Endodermal cell (in vitro differentiated cells): ENCODE measurements at regions not wholly inside any gene's neighbourhood (a gene's known extent, or its start where the extent isn't known, plus 50 kb on each side); places are given as distances from the start of the nearest gene placed in this dataset.

ENCODE experiments used
- DNase-seq: peaks from one replicate; pipeline ENCODE4 v3.0.0-alpha.2; 2017
- H3K27ac ChIP-seq: 2 replicates; pipeline ENCODE4 v1.5.1; 2013; ENCODE audit warnings: mild to moderate bottlenecking, low read depth, low read length, moderate library complexity
- H3K27me3 ChIP-seq: 2 replicates; pipeline ENCODE4 v1.6.1; 2013; ENCODE audit warnings: mild to moderate bottlenecking, low read length, moderate library complexity; ENCODE audit not compliant: insufficient read depth, control insufficient read depth, poor library complexity, severe bottlenecking
- H3K36me3 ChIP-seq: 2 replicates; pipeline ENCODE4 v1.7.0; 2013; ENCODE audit warnings: mild to moderate bottlenecking, low read length, moderate library complexity; ENCODE audit not compliant: control insufficient read depth, insufficient read depth
- H3K4me1 ChIP-seq: one replicate; pipeline ENCODE4 v1.7.0; 2013; ENCODE audit warnings: low read length; ENCODE audit not compliant: control insufficient read depth, insufficient read depth
- H3K4me3 ChIP-seq: 2 replicates; pipeline ENCODE4 v1.5.1; 2013; ENCODE audit warnings: mild to moderate bottlenecking, low read length, moderate library complexity
- H3K9ac ChIP-seq: 2 replicates; pipeline ENCODE4 v1.6.1; 2013; ENCODE audit warnings: mild to moderate bottlenecking, low read length, moderate library complexity; ENCODE audit not compliant: poor library complexity, severe bottlenecking; ENCODE audit errors: extremely low read depth
- H3K9me3 ChIP-seq: 2 replicates; pipeline ENCODE4 v1.6.1; 2013; ENCODE audit warnings: mild to moderate bottlenecking, low read length, moderate library complexity; ENCODE audit not compliant: control insufficient read depth
- H3K27ac Mint-ChIP-seq: 2 replicates; pipeline ENCODE4 v1.8.0; 2020; ENCODE audit warnings: mixed read lengths
- H3K27me3 Mint-ChIP-seq: 2 replicates; pipeline ENCODE4 v1.8.0; 2021; ENCODE audit warnings: mild to moderate bottlenecking, mixed read lengths; ENCODE audit not compliant: insufficient read depth
- H3K36me3 Mint-ChIP-seq: 2 replicates; pipeline ENCODE4 v1.8.0; 2020; ENCODE audit warnings: low read depth, mixed read lengths
- H3K4me1 Mint-ChIP-seq: 2 replicates; pipeline ENCODE4 v1.8.0; 2020; ENCODE audit warnings: mixed read lengths
- H3K4me3 Mint-ChIP-seq: 2 replicates; pipeline ENCODE4 v1.8.0; 2020; ENCODE audit warnings: mild to moderate bottlenecking, moderate library complexity, mixed read lengths
- H3K9me3 Mint-ChIP-seq: 2 replicates; pipeline ENCODE4 v1.8.0; 2020; ENCODE audit warnings: mild to moderate bottlenecking, mixed read lengths
- WGBS, 2 experiments: methylation state at CpG; one replicate each; pipeline versions ENCODE4 v1.1.5 to v1.1.7; 2013; ENCODE audit warnings: missing lambda C conversion rate in 2 of 2, mixed read lengths in 1 of 2; ENCODE audit not compliant: insufficient coverage in 1 of 2, insufficient read length in 1 of 2; 5-methylcytosine and 5-hydroxymethylcytosine counted together
- TF ChIP-seq, protein P1 (sequence below): fragments of 200-600 bp; sonication (generic); conservative IDR thresholded peaks from 2 replicates; pipeline ENCODE4 v1.5.0; 2021; ENCODE audit warnings: antibody characterized with exemption, mild to moderate bottlenecking

GRCh38 chr10:109178591-109178990 lies 744.7 kb downstream of the XPNPEP1 start:
- Histone ChIP-seq H3K27me3 (no peaks in the 10 kb centered on the region), H3K36me3 (no peaks in the 10 kb centered on the region), H3K9ac (no peak overlapping the region), H3K4me3 (no peak overlapping the region), H3K27ac (no peak overlapping the region), H3K9me3 (peaks cover 54% of the 10 kb centered on the region), H3K4me1 (no peaks in the 10 kb centered on the region)
- no peaks in the 10 kb centered on the region for H3K36me3 Mint-ChIP-seq
- H3K4me3 Mint-ChIP-seq = no peak overlapping the region
- H3K27me3 Mint-ChIP-seq = no peaks in the 10 kb centered on the region
- DNase-seq = no peak
- 88% methylated on average over 1 of the region's 1 CpG; no CpG with 5 or more reads in 1 of the 2 experiments for WGBS, 2 experiments
- TF ChIP-seq, protein P1, sequence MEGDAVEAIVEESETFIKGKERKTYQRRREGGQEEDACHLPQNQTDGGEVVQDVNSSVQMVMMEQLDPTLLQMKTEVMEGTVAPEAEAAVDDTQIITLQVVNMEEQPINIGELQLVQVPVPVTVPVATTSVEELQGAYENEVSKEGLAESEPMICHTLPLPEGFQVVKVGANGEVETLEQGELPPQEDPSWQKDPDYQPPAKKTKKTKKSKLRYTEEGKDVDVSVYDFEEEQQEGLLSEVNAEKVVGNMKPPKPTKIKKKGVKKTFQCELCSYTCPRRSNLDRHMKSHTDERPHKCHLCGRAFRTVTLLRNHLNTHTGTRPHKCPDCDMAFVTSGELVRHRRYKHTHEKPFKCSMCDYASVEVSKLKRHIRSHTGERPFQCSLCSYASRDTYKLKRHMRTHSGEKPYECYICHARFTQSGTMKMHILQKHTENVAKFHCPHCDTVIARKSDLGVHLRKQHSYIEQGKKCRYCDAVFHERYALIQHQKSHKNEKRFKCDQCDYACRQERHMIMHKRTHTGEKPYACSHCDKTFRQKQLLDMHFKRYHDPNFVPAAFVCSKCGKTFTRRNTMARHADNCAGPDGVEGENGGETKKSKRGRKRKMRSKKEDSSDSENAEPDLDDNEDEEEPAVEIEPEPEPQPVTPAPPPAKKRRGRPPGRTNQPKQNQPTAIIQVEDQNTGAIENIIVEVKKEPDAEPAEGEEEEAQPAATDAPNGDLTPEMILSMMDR = no peak
- peaks cover 5% of the 10 kb centered on the region for H3K4me1 Mint-ChIP-seq
- no peak overlapping the region for H3K27ac Mint-ChIP-seq
- peaks cover 13% of the 10 kb centered on the region for H3K9me3 Mint-ChIP-seq

DNA sequence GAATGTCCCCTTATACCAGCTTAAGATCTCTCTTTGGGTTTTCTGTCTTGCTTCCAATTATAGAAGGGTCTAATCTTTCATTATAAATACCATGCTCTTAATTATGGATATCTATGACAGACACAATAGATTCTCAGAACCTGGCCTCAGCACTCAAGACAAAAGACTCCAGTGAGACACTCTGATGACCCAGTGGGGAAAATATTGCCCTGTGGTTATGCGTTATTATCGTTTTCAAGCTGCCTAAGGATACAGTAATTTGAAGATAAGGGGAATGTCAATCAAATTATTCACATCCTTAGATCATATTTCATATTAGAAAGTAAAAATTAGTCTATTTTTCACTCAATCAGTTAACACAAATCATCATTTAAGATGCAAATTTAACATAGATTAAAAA lies 748.8 kb downstream of the XPNPEP1 start:
- H3K27me3 Mint-ChIP-seq = no peaks in the 10 kb centered on the region
- H3K4me1 Mint-ChIP-seq = peaks cover 5% of the 10 kb centered on the region
- peaks cover 57% of the 10 kb centered on the region for H3K9me3 ChIP-seq
- no peak overlapping the region for H3K27ac Mint-ChIP-seq
- no peaks in the 10 kb centered on the region for H3K36me3 ChIP-seq
- TF ChIP-seq, protein P1 = no peak
- H3K9ac ChIP-seq = no peak overlapping the region
- H3K4me3 Mint-ChIP-seq = no peak overlapping the region
- no peak for DNase-seq
- H3K27me3 ChIP-seq = no peaks in the 10 kb centered on the region
- H3K4me3 ChIP-seq = no peak overlapping the region
- H3K36me3 Mint-ChIP-seq = no peaks in the 10 kb centered on the region
- WGBS, 2 experiments = 100% methylated on average over 2 of the region's 2 CpGs; no CpG with 5 or more reads in 1 of the 2 experiments
- H3K27ac ChIP-seq = no peak overlapping the region
- peaks cover 11% of the 10 kb centered on the region for H3K9me3 Mint-ChIP-seq
- no peaks in the 10 kb centered on the region for H3K4me1 ChIP-seq

DNA sequence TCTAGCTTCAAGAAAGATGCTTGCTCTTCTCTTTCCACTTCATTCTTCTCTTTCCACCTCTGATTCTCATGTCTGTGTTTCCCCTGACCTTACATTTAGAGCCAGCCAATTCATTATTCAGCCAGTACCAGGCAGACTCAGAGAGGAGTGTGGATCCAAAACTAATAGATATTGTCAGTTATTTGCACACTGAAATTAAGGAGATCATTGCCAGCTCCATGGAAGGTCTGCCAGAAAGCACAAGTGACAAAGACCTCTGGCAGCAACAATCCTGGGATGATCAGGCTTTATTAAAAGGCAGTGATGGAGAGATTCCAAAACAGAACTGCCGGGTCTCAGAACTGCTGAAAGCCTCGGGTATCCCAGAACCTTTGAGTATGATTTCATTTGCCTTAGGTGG lies 749.4 kb downstream of the XPNPEP1 start:
- no peak overlapping the region for H3K27ac Mint-ChIP-seq

More for the DNA sequence above, 749.4 kb downstream of the XPNPEP1 start:
- Mint-ChIP-seq H3K27me3 (no peaks in the 10 kb centered on the region), H3K4me3 (no peak overlapping the region), H3K9me3 (peaks cover 11% of the 10 kb centered on the region), H3K4me1 (peaks cover 5% of the 10 kb centered on the region), H3K36me3 (no peaks in the 10 kb centered on the region)
- Histone ChIP-seq H3K4me3 (no peak overlapping the region), H3K4me1 (no peaks in the 10 kb centered on the region), H3K27me3 (no peaks in the 10 kb centered on the region), H3K9me3 (peaks cover 51% of the 10 kb centered on the region), H3K27ac (no peak overlapping the region), H3K36me3 (no peaks in the 10 kb centered on the region), H3K9ac (no peak overlapping the region)
- TF ChIP-seq, protein P1 = no peak
- 49 to 54% methylated on average over 2 of the region's 2 CpGs for WGBS, 2 experiments
- no peak for DNase-seq
